ENCODE measurements at regions not wholly inside any gene's neighbourhood (a gene's known extent, or its start where the extent isn't known, plus 50 kb on each side); places are given as distances from the start of the nearest gene placed in this dataset.

DNA sequence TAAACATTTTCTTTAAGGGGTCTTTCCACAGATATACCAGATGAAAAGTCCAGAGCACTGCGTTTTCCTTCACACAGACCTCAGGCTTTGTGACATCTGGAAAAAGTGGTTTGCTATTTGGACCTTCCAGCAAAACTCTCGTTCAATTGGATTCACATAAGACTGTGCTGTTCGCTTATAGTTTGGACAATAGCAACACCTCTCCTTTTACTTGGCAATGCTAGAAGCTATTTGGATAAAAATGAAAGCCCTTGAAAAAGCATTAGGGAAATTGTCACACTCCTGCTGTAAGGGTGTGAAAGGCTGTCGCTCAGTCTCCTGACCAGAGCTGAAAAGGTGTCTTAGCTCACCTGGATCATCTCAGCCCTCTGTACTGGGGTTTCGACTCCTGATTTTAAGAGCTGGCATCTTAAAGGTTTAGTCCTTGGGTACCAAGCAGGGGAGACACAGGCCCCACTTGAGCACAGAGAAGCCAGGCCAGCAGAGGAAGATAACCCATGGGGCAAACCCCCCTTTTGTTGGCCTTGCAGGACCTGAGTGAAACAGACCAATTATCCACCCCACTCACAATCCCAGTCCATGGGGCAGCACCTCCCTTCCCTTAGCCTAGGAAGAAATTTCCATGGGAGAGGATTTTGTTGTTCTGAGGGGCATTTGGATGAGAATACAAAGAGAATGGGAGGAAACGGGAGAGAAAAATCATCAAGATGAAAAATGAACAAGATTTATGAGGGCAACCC, 257.6 kb downstream of the DLEU7 start:
- WGBS, 2 donors, result 71 to 74% methylated on average over 6 of the region's 6 CpGs
- Histone ChIP-seq H3K27me3 (no peaks in the 10 kb centered on the region), H3K27ac (no peak overlapping the region), H3K4me3 (no peak overlapping the region), H3K9me3 (no peaks in the 10 kb centered on the region), H3K36me3 (no peaks in the 10 kb centered on the region), H3K4me1 (no peaks in the 10 kb centered on the region)
- TF ChIP-seq, protein P1, sequence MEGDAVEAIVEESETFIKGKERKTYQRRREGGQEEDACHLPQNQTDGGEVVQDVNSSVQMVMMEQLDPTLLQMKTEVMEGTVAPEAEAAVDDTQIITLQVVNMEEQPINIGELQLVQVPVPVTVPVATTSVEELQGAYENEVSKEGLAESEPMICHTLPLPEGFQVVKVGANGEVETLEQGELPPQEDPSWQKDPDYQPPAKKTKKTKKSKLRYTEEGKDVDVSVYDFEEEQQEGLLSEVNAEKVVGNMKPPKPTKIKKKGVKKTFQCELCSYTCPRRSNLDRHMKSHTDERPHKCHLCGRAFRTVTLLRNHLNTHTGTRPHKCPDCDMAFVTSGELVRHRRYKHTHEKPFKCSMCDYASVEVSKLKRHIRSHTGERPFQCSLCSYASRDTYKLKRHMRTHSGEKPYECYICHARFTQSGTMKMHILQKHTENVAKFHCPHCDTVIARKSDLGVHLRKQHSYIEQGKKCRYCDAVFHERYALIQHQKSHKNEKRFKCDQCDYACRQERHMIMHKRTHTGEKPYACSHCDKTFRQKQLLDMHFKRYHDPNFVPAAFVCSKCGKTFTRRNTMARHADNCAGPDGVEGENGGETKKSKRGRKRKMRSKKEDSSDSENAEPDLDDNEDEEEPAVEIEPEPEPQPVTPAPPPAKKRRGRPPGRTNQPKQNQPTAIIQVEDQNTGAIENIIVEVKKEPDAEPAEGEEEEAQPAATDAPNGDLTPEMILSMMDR (IDR thresholded peaks at IDR 0.05), result no peak
- no peak for DNase-seq
- no peak for ATAC-seq
- intact Hi-C loops (cut with DNase I), result no loop called here
- FAIRE-seq, result no peak

DNA sequence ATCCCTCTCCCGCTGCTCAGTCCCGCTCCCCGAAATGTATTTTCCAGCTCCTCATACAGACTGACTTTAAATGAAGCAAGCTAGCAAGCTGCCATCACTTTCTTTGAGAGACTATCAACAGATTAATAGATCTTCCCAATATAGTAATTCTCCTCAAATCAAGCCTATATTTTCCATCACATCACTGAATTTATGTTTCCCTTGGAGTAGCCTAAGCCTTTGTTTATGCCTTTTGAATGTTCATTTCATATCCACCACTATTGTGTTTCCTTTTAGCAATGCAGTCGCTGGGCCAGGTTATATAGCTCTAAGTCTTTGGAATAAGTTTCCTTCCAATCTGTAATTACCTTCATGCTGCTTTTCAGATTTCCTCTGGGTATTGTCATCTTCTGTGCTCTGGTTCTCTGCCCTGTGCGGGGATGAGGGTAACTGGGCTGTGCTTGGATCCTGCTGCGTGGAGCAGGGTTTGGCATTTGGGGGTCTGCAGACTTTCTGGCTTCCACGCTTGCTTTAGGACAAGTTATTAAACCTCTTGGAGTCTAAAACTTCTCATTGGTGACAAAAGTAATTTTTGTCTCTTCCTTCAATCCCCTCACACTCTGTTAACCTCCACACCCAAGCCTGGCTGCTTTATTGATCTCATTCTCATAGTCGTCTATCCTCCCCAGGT, 256.9 kb downstream of the DLEU7 start:
- ATAC-seq (no peak), FAIRE-seq (no peak), DNase-seq (no peak)
- no peaks in the 10 kb centered on the region for H3K9me3 ChIP-seq
- intact Hi-C loops (cut with DNase I), result no loop called here
- no peak overlapping the region for H3K27ac ChIP-seq
- H3K4me3 ChIP-seq, result no peak overlapping the region
- H3K27me3 ChIP-seq, result no peaks in the 10 kb centered on the region
- WGBS, 2 donors, result 71 to 76% methylated on average over 8 of the region's 8 CpGs
- H3K4me1 ChIP-seq, result no peaks in the 10 kb centered on the region
- no peaks in the 10 kb centered on the region for H3K36me3 ChIP-seq
- TF ChIP-seq, protein P1 (IDR thresholded peaks at IDR 0.05), result no peak

DNA sequence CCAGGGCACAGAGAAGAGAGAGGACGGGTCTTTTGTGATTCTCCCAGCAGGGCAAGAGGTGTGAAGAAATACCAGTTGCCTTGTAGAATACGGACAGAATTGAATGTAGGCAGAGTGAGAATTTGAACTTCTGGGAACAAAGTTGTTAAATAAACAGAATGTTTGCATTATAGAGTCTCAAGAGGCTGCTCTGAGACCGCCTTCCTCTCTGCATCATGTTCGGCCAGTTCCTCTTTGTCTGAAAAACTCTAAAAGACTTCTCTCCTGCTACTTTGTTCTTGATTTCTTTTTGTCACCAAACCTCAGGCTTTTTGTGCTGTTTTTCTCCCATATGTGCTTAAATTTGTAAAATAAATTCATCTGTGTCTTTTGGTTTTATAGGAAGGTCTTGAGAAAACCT, 256.4 kb downstream of the DLEU7 start:
- ATAC-seq, result no peak

DNA sequence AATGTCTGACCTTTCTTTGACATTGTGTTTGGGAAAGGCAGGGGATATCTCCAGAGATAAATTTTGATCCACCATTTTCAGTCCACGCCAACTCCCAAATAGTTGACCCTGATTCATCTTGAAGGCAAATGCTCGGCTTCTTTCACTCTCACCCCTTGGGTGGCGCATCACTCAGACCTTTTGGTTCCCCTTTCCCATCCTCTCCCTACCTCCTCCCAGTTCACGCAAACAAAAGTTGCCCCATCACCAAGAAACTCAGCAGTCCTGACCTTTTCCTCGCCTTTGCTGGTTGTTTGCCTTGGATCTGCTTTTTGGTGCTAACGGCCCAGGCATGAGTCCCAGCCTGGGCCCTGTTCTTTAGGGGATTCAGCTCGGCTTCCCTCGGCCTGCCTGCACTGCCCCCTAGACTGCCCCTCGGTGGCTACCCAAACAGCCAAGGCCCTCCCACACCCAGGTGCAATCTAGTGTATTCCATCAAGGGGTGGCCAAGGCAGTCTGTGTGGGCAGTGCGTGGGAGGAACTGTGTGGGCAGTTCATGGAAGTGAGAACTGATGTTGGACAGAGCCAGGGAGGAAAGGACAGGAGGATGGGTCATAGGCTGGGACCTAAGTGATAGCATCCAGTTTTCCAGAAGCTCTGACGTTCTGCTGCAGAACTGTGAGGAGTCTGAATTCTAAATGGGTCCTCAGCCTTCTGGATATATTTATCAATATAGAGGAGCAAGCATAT, 255.7 kb downstream of the DLEU7 start:
- no peak for DNase-seq
- no peak for ATAC-seq
- H3K4me3 ChIP-seq, result no peak overlapping the region
- H3K27ac ChIP-seq, result no peak overlapping the region
- FAIRE-seq, result no peak
- 88 to 90% methylated on average over 11 of the region's 11 CpGs for WGBS, 2 donors
- intact Hi-C loops (cut with DNase I), result no loop called here
- H3K36me3 ChIP-seq, result no peaks in the 10 kb centered on the region
- H3K9me3 ChIP-seq, result no peaks in the 10 kb centered on the region
- TF ChIP-seq, protein P1 (IDR thresholded peaks at IDR 0.05), result no peak
- no peaks in the 10 kb centered on the region for H3K4me1 ChIP-seq
- H3K27me3 ChIP-seq, result no peaks in the 10 kb centered on the region

More for the DNA sequence above, 256.4 kb downstream of the DLEU7 start:
- no peaks in the 10 kb centered on the region for H3K4me1 ChIP-seq
- TF ChIP-seq, protein P1 (IDR thresholded peaks at IDR 0.05), result no peak
- 87 to 90% methylated on average over 4 of the region's 4 CpGs for WGBS, 2 donors
- DNase-seq, result no peak
- no peaks in the 10 kb centered on the region for H3K27me3 ChIP-seq
- no peaks in the 10 kb centered on the region for H3K36me3 ChIP-seq
- H3K27ac ChIP-seq, result no peak overlapping the region
- no peaks in the 10 kb centered on the region for H3K9me3 ChIP-seq
- intact Hi-C loops (cut with DNase I), result no loop called here
- no peak for FAIRE-seq
- H3K4me3 ChIP-seq, result no peak overlapping the region

All from pancreas (tissue), 10 donors.